Body of pancreas (tissue), 4 donors: ENCODE measurements at regions not wholly inside any gene's neighbourhood (a gene's known extent, or its start where the extent isn't known, plus 50 kb on each side); places are given as distances from the start of the nearest gene placed in this dataset.
"Not testable (repeated sequence)": the region's sequence is repeated elsewhere in the genome, so short reads cannot be mapped to it uniquely, and the experiment has no call there.

Experiments
- POLR2A ChIP-seq, 3 donors: fragments of 450-650 bp; IDR thresholded peaks; one replicate each; pipeline ENCODE4 v1.6.1; 2016; ENCODE audit warnings: antibody characterized with exemption in 3 of 3, mild to moderate bottlenecking in 2 of 3
- TF ChIP-seq, protein P1 (sequence below), 7 experiments: fragments of 450-650 bp in 4 of 7; fragments of 200-600 bp in 3 of 7; sonication (generic) in 3 of 7; IDR thresholded peaks; one replicate each; pipeline ENCODE4 v1.5.1; 2016 to 2019; ENCODE audit warnings: antibody characterized with exemption in 7 of 7

DNA sequence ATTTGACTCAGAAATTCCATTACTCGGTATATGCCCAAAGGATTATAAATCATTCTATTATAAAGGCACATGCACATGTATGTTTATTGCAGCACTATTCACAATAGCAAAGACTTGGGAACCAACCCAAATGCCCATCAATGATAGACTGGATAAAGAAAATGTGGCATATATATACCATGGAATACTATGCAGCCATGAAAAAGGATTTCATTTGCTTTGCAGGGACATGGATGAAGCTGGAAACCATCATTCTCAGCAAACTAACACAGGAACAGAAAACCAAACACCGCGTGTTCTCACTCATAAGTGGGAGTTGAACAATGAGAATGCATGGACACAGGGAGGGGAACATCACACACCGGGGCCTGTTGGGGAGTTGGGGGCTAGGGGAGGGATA, 1297.1 kb downstream of the TBC1D22A start:
- TF ChIP-seq, protein P1, sequence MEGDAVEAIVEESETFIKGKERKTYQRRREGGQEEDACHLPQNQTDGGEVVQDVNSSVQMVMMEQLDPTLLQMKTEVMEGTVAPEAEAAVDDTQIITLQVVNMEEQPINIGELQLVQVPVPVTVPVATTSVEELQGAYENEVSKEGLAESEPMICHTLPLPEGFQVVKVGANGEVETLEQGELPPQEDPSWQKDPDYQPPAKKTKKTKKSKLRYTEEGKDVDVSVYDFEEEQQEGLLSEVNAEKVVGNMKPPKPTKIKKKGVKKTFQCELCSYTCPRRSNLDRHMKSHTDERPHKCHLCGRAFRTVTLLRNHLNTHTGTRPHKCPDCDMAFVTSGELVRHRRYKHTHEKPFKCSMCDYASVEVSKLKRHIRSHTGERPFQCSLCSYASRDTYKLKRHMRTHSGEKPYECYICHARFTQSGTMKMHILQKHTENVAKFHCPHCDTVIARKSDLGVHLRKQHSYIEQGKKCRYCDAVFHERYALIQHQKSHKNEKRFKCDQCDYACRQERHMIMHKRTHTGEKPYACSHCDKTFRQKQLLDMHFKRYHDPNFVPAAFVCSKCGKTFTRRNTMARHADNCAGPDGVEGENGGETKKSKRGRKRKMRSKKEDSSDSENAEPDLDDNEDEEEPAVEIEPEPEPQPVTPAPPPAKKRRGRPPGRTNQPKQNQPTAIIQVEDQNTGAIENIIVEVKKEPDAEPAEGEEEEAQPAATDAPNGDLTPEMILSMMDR (IDR thresholded peaks at IDR 0.05), result not testable (repeated sequence)
- not testable (repeated sequence) for TF ChIP-seq POLR2A (IDR thresholded peaks at IDR 0.05)
